ENCODE measurements at regions not wholly inside any gene's neighbourhood (a gene's known extent, or its start where the extent isn't known, plus 50 kb on each side); places are given as distances from the start of the nearest gene placed in this dataset.

- TF ChIP-seq CTCF (IDR thresholded peaks at IDR 0.05; ENCODE audit: extremely low read depth in 1 of 2, insufficient read depth in 1 of 2, low read depth in 1 of 2, low read length in 2 of 2), result no peak
- TF ChIP-seq POLR2A (IDR thresholded peaks at IDR 0.05; ENCODE audit: low read depth, low read length), result no peak
- TF ChIP-seq POLR2AphosphoS5 (IDR thresholded peaks at IDR 0.05; ENCODE audit: insufficient read depth, low read depth, low read length), result no peak
- TF ChIP-seq EZH2 (IDR thresholded peaks at IDR 0.05; ENCODE audit: borderline replicate concordance, low read depth, low read length, severe bottlenecking), result no peak
- TF ChIP-seq MAX (IDR thresholded peaks at IDR 0.05; ENCODE audit: insufficient read depth, insufficient read length), result no peak
- TF ChIP-seq MYC (IDR thresholded peaks at IDR 0.05; ENCODE audit: low read depth, low read length), result no peak
These were observed 163.4 kb upstream of the CEP162 start for GRCh38 chr6:84390851-84391250.
